Neural progenitor cell (in vitro differentiated cells): ENCODE measurements at regions not wholly inside any gene's neighbourhood (a gene's known extent, or its start where the extent isn't known, plus 50 kb on each side); places are given as distances from the start of the nearest gene placed in this dataset.

Source experiments
- CTCF ChIP-seq: fragments of 200-600 bp; sonication (generic); IDR thresholded peaks from 2 replicates; pipeline ENCODE4 v1.5.1; 2017; ENCODE audit warnings: antibody characterized with exemption, mild to moderate bottlenecking
- EZH2 ChIP-seq: fragments of 200-600 bp; sonication (generic); IDR thresholded peaks from 2 replicates; pipeline ENCODE4 v1.6.1; 2017; ENCODE audit warnings: antibody characterized with exemption, mild to moderate bottlenecking, moderate library complexity

- TF ChIP-seq EZH2 (no peak), CTCF (no peak)
Measured at GRCh38 chr9:89821081-89821480, 216.3 kb downstream of the GADD45G start.
